Activated CD4-positive, alpha-beta T cell treated with anti-CD3 and anti-CD28 coated beads, Interleukin-2, amount 10 ng/mL, durations not matched to agents 7 days and 5 days (primary cell): ENCODE measurements at regions not wholly inside any gene's neighbourhood (a gene's known extent, or its start where the extent isn't known, plus 50 kb on each side); places are given as distances from the start of the nearest gene placed in this dataset.
"Not testable (repeated sequence)": the region's sequence is repeated elsewhere in the genome, so short reads cannot be mapped to it uniquely, and the experiment has no call there.

Source experiments
- CTCF ChIA-PET: fragments of 350-600 bp; sonication (Branson Sonifier 250); formaldehyde crosslinking; loops from one replicate; lab custom pipeline; 2021; ENCODE audit warnings: antibody characterized with exemption; lab: Charles Lee
- POLR2A ChIA-PET: fragments of 350-600 bp; sonication (Branson Sonifier 250); formaldehyde crosslinking; loops from one replicate; lab custom pipeline; 2021; ENCODE audit warnings: antibody characterized with exemption; lab: Charles Lee
- DNase-seq: peaks from one replicate; pipeline ENCODE4 v3.0.0-alpha.2; 2020
- H3K27ac Mint-ChIP-seq: one replicate; pipeline ENCODE4 v1.8.0; 2021; ENCODE audit warnings: mild to moderate bottlenecking, moderate library complexity, mixed read lengths
- H3K27me3 Mint-ChIP-seq: one replicate; pipeline ENCODE4 v1.8.0; 2021; ENCODE audit warnings: mixed read lengths
- H3K36me3 Mint-ChIP-seq: one replicate; pipeline ENCODE4 v1.8.0; 2021; ENCODE audit warnings: low read depth, mixed read lengths
- H3K4me1 Mint-ChIP-seq: one replicate; pipeline ENCODE4 v1.8.0; 2021; ENCODE audit warnings: mixed read lengths
- H3K4me3 Mint-ChIP-seq: one replicate; pipeline ENCODE4 v1.8.0; 2021; ENCODE audit warnings: mild to moderate bottlenecking, moderate library complexity, mixed read lengths
- H3K9me3 Mint-ChIP-seq: one replicate; pipeline ENCODE4 v1.8.0; 2021; ENCODE audit warnings: mixed read lengths

DNA sequence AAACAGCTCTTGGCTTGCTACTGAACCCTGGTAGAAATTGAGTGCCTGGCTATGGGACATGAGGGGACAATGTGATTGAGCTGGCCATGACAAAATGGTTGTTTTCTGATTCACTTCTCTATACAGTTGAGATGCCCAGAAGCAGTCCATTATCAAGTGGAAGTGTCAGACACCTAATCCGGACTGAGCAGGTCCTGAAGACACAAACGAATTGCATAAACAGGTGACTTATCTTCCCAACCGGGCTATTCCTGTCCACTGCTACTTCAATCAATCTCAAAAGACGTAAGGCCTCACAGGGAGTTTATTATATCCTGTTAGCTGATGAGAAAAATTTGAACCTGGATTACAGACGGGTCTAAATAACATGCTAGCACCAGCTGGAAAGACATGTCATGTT is 105.5 kb upstream of the WAC start:
- no peak for DNase-seq
- Mint-ChIP-seq H3K4me1 (peaks cover 12% of the 10 kb centered on the region), H3K27me3 (no peaks in the 10 kb centered on the region), H3K4me3 (no peak overlapping the region), H3K36me3 (no peaks in the 10 kb centered on the region), H3K9me3 (no peaks in the 10 kb centered on the region), H3K27ac (no peak overlapping the region)
- ChIA-PET POLR2A (no interaction called here), CTCF (interaction anchor here (1.2 kb wide), 1 partner anchor 11 kb away, joined by 3 read pairs; no protein-coding TSS in a partner anchor)

DNA sequence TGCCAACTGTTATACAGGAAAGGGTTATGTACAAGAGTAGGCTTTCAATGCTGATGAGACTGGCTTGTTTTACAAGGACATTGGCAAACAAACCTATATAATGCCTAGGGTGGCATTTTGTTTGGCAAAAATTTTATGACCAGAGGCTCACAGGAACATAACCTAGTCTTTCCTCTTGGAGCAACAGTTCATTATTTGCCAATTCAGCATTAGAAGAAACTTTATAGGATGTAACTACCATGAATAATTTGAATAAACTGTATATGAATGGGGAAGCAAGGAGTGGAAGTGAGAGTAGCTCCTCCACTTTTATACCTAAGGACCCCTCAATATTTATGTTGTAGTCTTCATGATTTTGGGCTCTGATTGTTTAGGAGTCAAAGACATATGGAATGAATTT is 103.9 kb upstream of the WAC start:
- POLR2A ChIA-PET: no interaction called here
- Mint-ChIP-seq H3K9me3 (no peaks in the 10 kb centered on the region), H3K4me3 (no peak overlapping the region), H3K4me1 (peaks cover 13% of the 10 kb centered on the region), H3K27ac (no peak overlapping the region), H3K36me3 (no peaks in the 10 kb centered on the region), H3K27me3 (no peaks in the 10 kb centered on the region)
- no peak for DNase-seq
- CTCF ChIA-PET: no interaction called here

DNA sequence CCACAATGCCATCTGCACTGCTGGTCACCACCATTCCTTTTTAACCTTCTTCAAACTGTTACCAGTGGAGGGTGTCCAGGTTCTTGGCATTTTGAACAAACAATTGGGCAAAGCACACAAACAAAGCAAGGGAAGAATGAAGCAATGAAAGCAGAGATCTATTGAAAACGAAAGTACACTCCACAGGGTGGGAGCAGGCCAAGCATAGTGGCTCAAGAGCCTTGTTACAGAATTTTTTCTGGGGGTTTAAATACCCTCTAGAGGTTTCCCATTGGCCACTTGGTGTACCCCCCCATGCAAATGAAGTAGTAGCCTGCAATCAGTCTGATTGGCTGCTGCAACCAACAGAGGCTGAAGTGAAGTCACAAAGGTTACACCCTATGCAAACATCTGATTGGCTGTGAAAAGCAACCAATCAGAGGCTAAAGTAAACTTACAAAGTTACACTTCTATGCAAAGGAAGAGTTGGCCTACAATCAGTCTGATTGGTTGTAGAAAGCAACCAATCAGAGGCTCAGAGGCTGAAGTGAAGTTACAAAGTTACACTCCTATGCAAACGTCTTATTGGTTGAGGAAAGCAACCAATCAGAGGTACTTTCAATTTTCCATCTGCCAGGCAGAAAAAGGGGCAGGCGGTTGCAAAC is 103.2 kb upstream of the WAC start:
- H3K4me3 Mint-ChIP-seq: no peak overlapping the region
- no peaks in the 10 kb centered on the region for H3K27me3 Mint-ChIP-seq
- H3K36me3 Mint-ChIP-seq: no peaks in the 10 kb centered on the region
- no peaks in the 10 kb centered on the region for H3K9me3 Mint-ChIP-seq
- peaks cover 13% of the 10 kb centered on the region for H3K4me1 Mint-ChIP-seq
- ChIA-PET POLR2A (no interaction called here), CTCF (no interaction called here)
- peak; percentile 13 for DNase-seq
- no peak overlapping the region for H3K27ac Mint-ChIP-seq

DNA sequence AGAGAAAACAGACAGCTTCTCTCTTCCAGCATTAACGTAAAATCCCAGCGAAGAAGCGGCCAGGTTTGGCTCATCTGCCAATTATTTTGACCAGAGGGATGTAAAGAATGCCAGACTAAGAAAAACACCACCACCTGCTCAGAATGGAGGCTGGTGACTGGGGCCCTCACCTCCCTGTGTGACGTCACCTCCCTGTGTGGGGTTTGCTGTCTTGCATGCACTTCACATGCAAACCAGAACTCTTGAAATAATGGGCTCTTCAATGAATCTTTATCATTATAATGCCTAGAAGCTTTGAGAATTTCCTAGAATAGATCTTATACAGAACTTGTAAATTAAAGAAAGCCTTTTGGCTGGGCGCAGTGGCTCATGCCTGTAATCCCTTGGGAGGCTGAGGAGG is 101.8 kb upstream of the WAC start:
- Mint-ChIP-seq H3K27ac (no peak overlapping the region), H3K27me3 (no peaks in the 10 kb centered on the region), H3K36me3 (no peaks in the 10 kb centered on the region), H3K4me1 (peaks cover 13% of the 10 kb centered on the region), H3K4me3 (no peak overlapping the region), H3K9me3 (no peaks in the 10 kb centered on the region)
- ChIA-PET POLR2A (no interaction called here), CTCF (no interaction called here)
- DNase-seq: no peak

DNA sequence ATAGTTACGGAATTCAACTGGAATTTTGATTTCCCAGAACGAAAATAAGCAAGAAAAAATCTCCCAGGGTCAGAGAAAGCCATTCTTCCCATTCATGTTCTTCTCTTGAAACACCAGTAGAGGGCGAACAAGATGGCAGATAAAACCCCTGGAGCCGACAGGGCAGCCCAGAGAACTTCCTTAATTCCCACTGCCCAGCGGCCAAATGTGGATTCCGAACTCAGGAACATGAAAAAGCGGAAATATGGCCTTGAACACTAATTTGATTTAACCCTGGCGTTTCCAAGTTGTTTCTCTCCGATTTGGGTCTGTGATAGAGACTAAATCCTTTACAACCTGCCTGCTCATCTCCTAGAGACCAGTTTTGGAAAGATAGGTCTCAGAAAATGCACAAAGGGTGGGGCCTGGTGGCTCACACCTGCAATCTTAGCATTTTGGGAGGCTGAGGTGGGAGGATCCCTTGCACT is 100.7 kb upstream of the WAC start:
- POLR2A ChIA-PET: interaction anchor here (0.6 kb wide), 1 partner anchor 193 kb away, joined by 5 read pairs; no protein-coding TSS in a partner anchor
- no peak overlapping the region for H3K4me3 Mint-ChIP-seq
- CTCF ChIA-PET: no interaction called here
- peak; percentile 18 for DNase-seq
- no peaks in the 10 kb centered on the region for H3K36me3 Mint-ChIP-seq
- H3K27me3 Mint-ChIP-seq: no peaks in the 10 kb centered on the region
- peaks cover 13% of the 10 kb centered on the region for H3K4me1 Mint-ChIP-seq
- no peaks in the 10 kb centered on the region for H3K9me3 Mint-ChIP-seq
- H3K27ac Mint-ChIP-seq: no peak overlapping the region

DNA sequence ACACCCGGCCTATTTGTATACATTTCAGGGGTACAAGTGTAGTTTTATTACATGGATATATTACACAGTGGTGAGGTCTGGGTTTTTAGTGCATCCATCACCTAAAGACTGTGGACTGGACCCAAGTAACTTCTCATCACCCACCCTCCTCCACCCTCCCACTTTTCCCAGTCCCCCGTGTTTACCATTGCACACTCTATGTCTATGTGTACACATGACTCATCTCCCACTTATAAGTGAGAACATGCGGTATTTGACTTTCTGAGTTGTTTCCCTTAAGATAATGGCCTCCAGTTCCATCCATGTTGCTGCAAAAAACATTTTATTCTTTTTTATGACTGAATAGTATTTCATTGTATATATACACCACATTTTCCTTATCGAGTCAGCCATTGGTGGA is 98.9 kb upstream of the WAC start:
- Mint-ChIP-seq H3K4me1 (peaks cover 13% of the 10 kb centered on the region), H3K36me3 (no peaks in the 10 kb centered on the region), H3K4me3 (no peak overlapping the region), H3K9me3 (no peaks in the 10 kb centered on the region), H3K27me3 (peaks cover 5% of the 10 kb centered on the region), H3K27ac (no peak overlapping the region)
- POLR2A ChIA-PET: no interaction called here
- no peak for DNase-seq
- CTCF ChIA-PET: no interaction called here

DNA sequence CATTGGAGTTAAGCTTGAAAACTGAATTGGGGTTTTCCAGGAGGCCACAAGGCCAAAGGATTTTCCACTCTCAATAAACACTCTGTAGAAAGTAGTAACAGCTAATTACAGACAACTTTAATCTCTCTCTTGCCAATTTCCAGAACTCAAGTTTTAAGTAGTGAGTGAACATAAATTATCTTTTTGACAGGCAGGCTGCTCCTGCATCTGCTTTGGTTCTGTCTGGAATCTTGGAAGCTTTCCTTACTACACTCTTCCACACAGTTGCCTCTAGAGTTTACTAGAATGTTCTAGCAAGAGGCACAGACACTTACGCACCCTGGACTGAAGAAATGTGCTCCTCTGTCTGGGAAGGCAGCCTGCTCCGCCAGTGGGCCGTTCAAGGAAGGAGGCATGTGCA is 90.5 kb upstream of the WAC start:
- ChIA-PET CTCF (no interaction called here), POLR2A (no interaction called here)
- Mint-ChIP-seq H3K4me3 (no peak overlapping the region), H3K4me1 (no peaks in the 10 kb centered on the region), H3K27me3 (peaks cover 6% of the 10 kb centered on the region), H3K9me3 (no peaks in the 10 kb centered on the region), H3K27ac (no peak overlapping the region), H3K36me3 (no peaks in the 10 kb centered on the region)
- no peak for DNase-seq

DNA sequence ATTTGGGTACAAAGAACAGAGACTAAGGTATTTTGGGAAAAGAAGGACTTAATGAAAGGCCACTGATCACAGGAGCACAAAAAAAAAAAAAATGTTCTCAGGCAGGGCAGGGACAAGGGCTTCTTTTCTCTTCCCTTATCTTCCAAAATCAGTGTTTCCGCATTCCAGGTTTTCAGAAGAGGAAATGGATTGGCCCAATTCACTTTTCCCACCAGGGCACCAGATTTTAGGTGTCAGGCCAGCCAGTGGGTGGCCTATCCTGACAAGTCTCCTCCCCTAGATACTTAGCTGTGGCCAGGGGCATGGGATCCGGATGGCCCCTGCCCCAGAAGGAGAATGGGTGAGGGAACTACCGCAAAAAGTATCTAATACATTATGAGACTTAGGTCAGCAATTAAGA is 88.9 kb upstream of the WAC start:
- DNase-seq: no peak
- H3K27me3 Mint-ChIP-seq: peaks cover 2% of the 10 kb centered on the region
- H3K36me3 Mint-ChIP-seq: no peaks in the 10 kb centered on the region
- H3K4me3 Mint-ChIP-seq: no peak overlapping the region
- ChIA-PET POLR2A (no interaction called here), CTCF (no interaction called here)
- no peaks in the 10 kb centered on the region for H3K9me3 Mint-ChIP-seq
- H3K27ac Mint-ChIP-seq: no peak overlapping the region
- no peaks in the 10 kb centered on the region for H3K4me1 Mint-ChIP-seq

DNA sequence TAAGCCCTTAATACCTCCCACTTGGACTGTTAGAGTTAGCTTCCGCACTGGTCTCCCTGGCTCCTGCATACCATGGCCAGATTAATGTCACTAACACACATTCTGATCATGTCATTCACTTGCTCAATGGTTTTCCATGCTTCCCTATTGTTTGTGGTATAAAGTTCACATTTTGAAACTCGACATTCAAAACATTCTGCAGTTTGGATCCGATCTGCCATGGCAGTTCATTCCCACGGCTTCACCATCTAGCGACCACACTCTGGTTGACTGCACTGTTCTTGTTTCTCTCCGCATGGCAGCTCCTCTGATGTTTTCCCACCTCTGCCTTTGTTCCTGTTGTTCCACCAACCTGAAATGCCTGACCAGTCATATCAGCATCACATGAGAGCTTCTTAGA is 87.4 kb upstream of the WAC start:
- no peak for DNase-seq
- H3K27me3 Mint-ChIP-seq: peaks cover 4% of the 10 kb centered on the region
- no peaks in the 10 kb centered on the region for H3K36me3 Mint-ChIP-seq
- no peak overlapping the region for H3K4me3 Mint-ChIP-seq
- no peaks in the 10 kb centered on the region for H3K4me1 Mint-ChIP-seq
- no peak overlapping the region for H3K27ac Mint-ChIP-seq
- POLR2A ChIA-PET: no interaction called here
- CTCF ChIA-PET: interaction anchor here (0.6 to 0.7 kb wide), 3 partner anchors 51 to 1199 kb away, joined by 3 read pairs; no protein-coding TSS in a partner anchor
- H3K9me3 Mint-ChIP-seq: no peaks in the 10 kb centered on the region

DNA sequence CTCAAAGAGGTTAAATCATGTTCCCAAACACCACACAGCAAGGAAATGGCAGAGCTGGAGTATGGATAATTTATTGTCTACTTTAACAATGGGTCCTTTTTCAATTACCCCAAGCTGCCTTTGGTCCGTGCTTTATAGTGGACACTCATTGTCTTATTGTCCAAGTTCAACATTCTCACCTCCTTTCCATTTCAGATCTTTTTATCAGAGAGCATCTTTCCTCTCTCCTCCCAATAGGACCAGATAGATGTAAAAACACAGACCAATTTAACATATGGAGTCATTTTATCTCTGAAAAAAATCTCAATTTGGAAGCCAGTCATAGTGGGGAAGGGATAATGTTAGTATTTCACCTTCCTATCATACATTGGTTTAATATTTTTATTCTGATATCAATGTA is 83.5 kb upstream of the WAC start:
- H3K36me3 Mint-ChIP-seq: no peaks in the 10 kb centered on the region
- ChIA-PET POLR2A (no interaction called here), CTCF (no interaction called here)
- H3K4me3 Mint-ChIP-seq: no peak overlapping the region
- no peak overlapping the region for H3K27ac Mint-ChIP-seq
- peaks cover 10% of the 10 kb centered on the region for H3K27me3 Mint-ChIP-seq
- no peak for DNase-seq
- no peaks in the 10 kb centered on the region for H3K4me1 Mint-ChIP-seq
- no peaks in the 10 kb centered on the region for H3K9me3 Mint-ChIP-seq

DNA sequence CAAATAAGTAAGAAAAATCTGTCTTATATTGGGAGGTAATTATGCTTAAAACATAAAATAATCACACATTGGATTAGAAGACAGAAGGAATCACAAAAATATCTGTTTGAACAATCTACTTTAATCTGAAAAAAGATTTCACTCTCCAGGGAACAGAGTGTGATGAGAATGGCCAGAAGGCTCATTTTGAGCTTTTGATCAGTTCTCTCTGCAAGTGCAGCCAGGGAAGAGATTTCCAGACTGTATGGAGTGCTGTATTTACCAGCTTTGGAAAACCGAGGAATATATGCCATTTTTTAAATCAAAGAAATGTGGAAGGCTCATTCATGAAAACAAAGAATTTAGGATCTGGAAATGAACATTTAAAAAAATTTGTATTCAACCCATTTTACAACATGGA is 83.0 kb upstream of the WAC start:
- no peaks in the 10 kb centered on the region for H3K36me3 Mint-ChIP-seq

DNA sequence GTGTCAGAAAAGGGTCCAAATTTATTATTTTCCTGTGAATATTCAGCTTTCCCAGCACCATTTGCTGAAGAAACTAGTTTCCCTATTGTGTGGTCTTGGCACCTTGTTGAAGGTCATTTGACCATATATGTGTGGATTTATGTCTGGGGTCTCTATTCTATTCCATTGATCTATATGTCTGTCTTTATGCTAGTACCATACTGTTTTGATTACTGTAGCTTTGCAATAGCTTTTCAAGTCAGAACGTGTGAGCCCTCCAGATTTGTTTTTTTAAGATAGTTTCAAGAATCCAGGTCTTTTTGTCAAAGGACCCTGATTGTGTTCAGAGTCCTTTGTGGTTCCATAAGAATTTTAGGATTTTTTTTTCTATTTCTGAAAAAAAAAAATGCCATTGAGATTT is 79.0 kb upstream of the WAC start:
- DNase-seq: no peak
- no peaks in the 10 kb centered on the region for H3K36me3 Mint-ChIP-seq
- H3K27ac Mint-ChIP-seq: no peak overlapping the region
- peaks cover 20% of the 10 kb centered on the region for H3K27me3 Mint-ChIP-seq
- CTCF ChIA-PET: no interaction called here
- H3K9me3 Mint-ChIP-seq: no peaks in the 10 kb centered on the region
- no peak overlapping the region for H3K4me3 Mint-ChIP-seq
- POLR2A ChIA-PET: no interaction called here
- no peaks in the 10 kb centered on the region for H3K4me1 Mint-ChIP-seq

More for the DNA sequence above, 83.0 kb upstream of the WAC start:
- Mint-ChIP-seq H3K4me1 (no peaks in the 10 kb centered on the region), H3K9me3 (no peaks in the 10 kb centered on the region), H3K27me3 (peaks cover 10% of the 10 kb centered on the region), H3K4me3 (no peak overlapping the region), H3K27ac (no peak overlapping the region)
- POLR2A ChIA-PET: no interaction called here
- CTCF ChIA-PET: no interaction called here
- no peak for DNase-seq

DNA sequence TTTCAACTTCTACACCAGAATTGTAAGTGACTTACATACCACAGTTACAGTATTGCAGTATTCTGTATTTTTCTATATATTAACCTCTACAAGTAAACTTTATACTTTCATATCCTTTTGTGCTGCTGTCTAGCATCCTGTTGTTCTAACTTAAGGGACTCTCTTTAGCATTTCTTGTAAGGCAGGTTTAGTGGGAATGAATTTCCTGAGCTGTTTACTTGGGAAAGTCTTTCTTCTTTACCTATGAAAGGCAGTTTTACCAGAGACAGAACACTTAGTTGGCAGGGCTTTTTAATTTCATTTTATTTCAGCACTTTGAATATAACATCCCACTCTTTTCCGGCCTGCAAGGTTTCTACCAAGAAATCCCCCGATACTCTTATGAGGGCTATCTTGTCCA is 75.8 kb upstream of the WAC start:
- no peaks in the 10 kb centered on the region for H3K4me1 Mint-ChIP-seq
- peaks cover 19% of the 10 kb centered on the region for H3K27me3 Mint-ChIP-seq
- POLR2A ChIA-PET: no interaction called here
- no peak for DNase-seq
- CTCF ChIA-PET: no interaction called here
- no peaks in the 10 kb centered on the region for H3K36me3 Mint-ChIP-seq
- no peaks in the 10 kb centered on the region for H3K9me3 Mint-ChIP-seq
- no peak overlapping the region for H3K27ac Mint-ChIP-seq
- H3K4me3 Mint-ChIP-seq: no peak overlapping the region

DNA sequence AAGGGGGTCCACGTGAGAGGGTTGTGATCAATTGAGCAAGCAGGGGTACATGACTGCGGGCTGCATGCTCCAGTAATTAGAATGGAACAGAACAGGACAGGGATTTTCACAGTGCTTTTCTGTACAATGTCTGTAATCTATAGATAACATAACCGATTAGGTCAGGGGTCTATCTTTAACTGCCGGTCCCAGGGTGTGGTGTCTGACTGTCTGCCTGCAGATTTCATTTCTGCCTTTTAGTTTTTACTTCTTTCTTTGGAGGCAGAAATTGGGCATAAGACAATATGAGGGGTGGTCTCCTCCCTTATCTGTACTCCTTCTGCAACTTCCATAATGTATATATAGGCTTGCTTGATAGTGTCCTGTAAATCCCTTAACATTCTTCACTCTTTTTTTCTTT is 75.0 kb upstream of the WAC start:
- H3K27me3 Mint-ChIP-seq: peaks cover 19% of the 10 kb centered on the region
- POLR2A ChIA-PET, CTCF ChIA-PET, H3K4me3 Mint-ChIP-seq, H3K4me1 Mint-ChIP-seq, H3K27ac Mint-ChIP-seq, DNase-seq, H3K9me3 Mint-ChIP-seq, H3K36me3 Mint-ChIP-seq: not testable (repeated sequence)
